ENCODE measurements at regions not wholly inside any gene's neighbourhood (a gene's known extent, or its start where the extent isn't known, plus 50 kb on each side); places are given as distances from the start of the nearest gene placed in this dataset.
A peak's percentile ranks its signal among the peaks of the same experiment; 100 is the strongest.
"Not testable (repeated sequence)": the region's sequence is repeated elsewhere in the genome, so short reads cannot be mapped to it uniquely, and the experiment has no call there.

- DNase-seq, result no peak
Observed at GRCh38 chr3:82741346-82741745, 979.9 kb upstream of the GBE1 start.

- no peak for DNase-seq
Observed at GRCh38 chr3:82739390-82739789, 977.9 kb upstream of the GBE1 start.

GRCh38 chr3:82736696-82737277 is 975.3 kb upstream of the GBE1 start:
- DNase-seq, result no peak

- DNase-seq, result no peak
Observed at GRCh38 chr3:82715091-82715856, 953.8 kb upstream of the GBE1 start.

- DNase-seq, result no peak
Observed at GRCh38 chr3:82707035-82707434, 945.6 kb upstream of the GBE1 start.

- DNase-seq, result no peak
Observed at GRCh38 chr3:82685761-82686160, 924.3 kb upstream of the GBE1 start.

DNA sequence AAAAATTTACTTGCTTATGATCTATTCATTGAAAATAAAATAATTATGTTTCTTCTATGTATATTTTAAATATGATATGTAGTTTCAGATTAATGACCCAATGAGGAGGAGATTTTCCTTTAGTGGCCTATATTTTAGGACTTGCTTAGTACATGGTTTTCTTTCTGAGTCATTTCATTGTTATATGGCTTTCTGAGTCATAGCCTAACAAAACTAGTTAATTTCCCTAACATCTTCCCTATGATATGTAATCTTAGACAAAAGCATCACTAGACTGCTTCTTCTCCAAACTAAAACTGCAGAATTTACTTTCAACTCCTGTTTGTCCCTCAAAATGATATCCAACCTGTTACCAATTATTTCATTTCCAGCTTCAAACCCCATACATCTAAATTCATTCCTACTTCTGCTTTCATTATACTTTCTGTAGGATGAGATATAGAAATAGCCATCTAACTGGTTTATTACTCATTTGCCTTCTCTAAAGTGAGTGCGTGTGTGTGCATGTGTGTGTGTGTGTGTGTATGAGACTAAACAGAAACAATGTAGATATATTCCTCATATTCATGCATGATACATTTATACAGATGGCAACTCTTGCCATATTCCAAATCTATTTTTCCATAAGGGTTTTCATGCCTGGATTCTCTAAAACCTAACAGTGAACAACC is 915.0 kb upstream of the GBE1 start:
- no peak for DNase-seq

- DNase-seq, result no peak
Observed at GRCh38 chr3:82672966-82673365, 911.5 kb upstream of the GBE1 start.

GRCh38 chr3:82671466-82671865 is 910.0 kb upstream of the GBE1 start:
- DNase-seq, result no peak

- no peak for DNase-seq
Observed at GRCh38 chr3:82654708-82655107, 893.3 kb upstream of the GBE1 start.

DNA sequence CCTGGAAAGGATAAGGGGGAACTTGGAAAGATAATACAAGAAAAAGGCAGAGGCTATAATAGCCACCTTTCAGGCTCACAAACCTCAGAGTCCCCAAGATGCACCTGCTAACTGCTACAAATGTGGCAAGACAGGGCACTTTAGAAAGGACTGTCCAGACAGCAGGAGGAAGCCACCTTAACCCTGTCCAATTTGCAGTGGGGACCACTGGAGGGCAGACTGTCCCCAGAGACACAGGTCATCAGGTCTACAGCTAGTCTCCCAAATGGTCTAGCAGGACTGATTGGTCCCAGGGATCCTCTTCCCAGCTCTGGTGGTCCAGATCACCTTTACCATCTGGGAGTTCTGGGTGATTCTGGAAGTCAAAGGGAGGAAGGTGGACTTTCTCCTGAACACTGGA is 882.5 kb upstream of the GBE1 start:
- DNase-seq, result no peak

- no peak for DNase-seq
Observed at GRCh38 chr3:82641701-82642100, 880.3 kb upstream of the GBE1 start.

DNA sequence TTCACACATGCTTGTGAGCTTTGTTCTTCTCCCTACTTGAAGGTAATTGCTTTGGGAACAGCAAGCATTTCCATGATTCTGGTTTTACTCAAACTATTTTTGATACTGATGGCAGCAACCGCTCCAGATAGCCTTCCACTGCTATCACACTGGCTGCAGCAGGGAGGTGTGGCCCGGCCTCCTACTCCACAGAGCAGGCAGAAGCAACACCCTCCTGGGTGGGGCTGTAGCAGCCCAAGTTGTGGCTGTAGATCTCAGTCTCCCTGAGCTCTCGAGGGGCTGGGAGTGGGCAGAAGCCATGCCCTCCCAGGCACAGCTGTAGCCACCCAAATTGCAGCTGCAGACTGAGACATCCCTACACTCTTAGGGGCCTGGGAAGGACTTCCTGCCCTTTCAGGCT is 878.8 kb upstream of the GBE1 start:
- no peak for DNase-seq

GRCh38 chr3:82637574-82637973 is 876.1 kb upstream of the GBE1 start:
- DNase-seq, result peak in 1 of 2 experiments; percentile 26

DNA sequence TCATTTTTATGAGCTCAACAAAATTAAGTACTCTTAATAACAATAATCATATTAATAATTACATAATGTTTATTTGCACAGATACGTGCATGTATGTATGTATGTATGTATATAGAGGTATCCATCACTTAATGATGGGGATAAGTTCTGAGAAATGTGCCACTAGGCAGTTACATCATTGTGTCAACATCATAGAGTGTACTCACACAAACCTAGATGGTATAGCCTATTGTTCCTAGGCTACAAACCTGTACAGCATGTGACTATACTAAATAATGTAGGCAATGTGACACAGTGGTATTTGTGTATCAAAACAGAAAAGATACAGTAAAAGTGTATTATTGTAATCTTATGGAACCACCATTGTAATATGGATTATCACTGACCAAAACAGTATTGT is 874.7 kb upstream of the GBE1 start:
- DNase-seq, result no peak

DNA sequence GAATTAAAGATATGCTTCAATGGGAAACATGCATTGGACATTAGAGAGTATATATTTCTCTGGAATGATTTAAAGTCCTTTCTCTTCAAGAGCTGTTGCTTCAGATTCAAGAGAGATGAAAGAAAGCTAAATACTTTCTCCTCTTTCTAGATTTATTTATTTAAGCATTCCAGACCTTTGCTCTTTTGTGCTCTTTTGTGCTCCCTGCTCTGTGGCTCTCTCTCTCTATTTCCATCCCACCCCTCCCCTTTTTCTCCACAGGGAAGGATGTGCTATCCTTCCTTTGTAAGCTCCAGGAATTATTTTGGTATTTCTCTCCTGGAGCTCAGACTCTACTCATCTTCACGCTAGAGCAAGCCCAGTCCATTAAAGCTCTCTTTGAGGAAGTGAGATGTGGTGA is 871.9 kb upstream of the GBE1 start:
- DNase-seq, result no peak

DNA sequence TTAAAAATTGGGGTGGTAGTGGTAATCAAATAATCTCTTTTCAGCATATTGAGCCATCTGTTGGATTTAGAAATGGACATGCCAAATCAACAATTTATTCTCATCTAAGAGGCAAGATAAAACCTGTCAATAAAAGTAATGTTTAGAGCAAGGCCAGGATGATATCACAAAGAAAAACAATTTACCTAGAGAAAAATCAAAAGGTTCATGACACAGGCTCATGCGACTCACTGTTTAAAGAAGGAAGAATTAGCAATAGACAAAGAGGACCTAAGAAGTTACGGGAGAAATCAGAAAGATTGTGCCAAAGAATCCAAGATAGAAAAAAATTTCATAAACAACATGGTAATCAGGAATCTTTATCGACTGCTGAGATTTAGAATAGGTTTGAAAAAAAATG is 868.5 kb upstream of the GBE1 start:
- no peak for DNase-seq

- no peak for DNase-seq
Observed at GRCh38 chr3:82628385-82629014, 867.1 kb upstream of the GBE1 start.

DNA sequence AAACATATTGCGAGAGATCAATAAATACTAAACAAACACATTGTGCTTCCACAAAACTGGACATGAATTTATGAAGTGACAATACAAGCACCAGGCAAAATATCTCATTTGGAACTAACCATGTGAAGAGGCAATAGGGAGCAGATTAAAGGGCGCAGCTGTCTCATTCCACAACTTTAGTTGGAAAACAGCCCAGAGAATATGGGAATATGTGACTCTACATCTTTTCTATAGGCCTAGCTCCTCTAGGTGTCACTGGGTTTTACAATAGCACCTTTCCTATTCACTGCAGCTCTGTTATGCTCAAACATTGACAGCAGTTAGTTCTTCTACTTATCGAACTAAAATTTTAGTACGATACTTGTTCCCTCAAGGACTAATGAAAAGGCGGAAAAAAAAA is 866.3 kb upstream of the GBE1 start:
- DNase-seq, result peak in 1 of 2 experiments; percentile 20

GRCh38 chr3:82620744-82621143 is 859.3 kb upstream of the GBE1 start:
- DNase-seq, result not testable (repeated sequence)

DNA sequence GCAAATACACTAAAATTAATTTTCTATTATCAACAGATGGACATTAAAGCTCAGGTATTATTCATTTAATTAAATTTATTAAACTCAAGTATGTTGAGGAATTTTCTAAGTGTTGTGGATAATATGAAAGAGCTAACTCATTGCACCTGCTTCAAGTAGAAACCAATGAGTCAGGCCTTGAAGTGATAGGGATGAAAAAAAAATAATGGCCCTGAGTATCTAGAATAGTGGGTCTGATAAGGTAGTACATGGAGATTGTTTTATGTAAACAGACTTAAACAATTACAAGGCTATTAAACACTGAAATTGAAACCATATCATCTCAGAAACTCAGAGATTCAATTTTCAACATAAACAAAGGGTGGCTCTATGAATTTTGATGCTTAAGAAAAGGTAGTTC is 857.1 kb upstream of the GBE1 start:
- DNase-seq, result no peak

DNA sequence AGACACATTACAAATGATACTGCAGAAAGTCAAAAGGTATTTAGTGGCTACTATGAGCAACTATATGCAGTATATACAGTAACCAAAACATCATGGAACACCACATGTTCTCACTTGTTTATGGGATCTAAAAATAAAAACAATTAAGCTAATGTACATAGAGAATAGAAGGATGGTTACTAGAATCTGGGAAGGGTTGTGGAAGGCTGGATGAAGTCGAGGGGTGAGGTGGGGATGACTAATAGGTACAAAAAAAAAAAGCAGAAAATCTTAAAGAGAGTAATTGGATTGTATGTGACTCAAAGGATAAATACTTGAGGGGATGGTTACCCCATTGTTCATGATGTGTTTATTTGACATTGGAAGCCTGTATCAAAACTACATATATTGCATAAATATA is 848.8 kb upstream of the GBE1 start:
- DNase-seq, result no peak

DNA sequence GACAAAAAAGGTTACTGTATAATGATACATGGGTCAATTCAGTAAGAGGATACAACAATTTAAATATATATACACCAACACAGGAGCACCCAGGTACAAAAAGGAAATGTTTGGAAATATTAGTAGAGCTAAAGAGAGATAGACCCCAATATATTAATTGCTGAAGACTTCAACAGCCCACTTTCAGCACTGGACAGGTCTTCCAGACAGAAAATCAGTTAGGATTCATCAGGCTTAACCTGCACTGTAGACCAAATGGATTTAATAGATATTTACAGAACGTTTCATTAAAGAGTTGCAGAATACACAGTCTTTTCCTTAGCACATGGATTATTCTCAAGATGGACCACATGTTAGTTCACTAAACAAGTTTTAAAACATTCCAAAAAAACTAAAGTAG is 845.9 kb upstream of the GBE1 start:
- no peak for DNase-seq

GRCh38 chr3:82596805-82597204 is 835.4 kb upstream of the GBE1 start:
- peak; percentile 39 to 78 for DNase-seq
